HG03432 (cell line): ENCODE measurements at regions not wholly inside any gene's neighbourhood (a gene's known extent, or its start where the extent isn't known, plus 50 kb on each side); places are given as distances from the start of the nearest gene placed in this dataset.
"Not testable (repeated sequence)": the region's sequence is repeated elsewhere in the genome, so short reads cannot be mapped to it uniquely, and the experiment has no call there.

Experiments used
- ATAC-seq: cut with Tn5 transposase; IDR thresholded peaks from one replicate; pipeline ENCODE4 v1.9.1; 2021; ENCODE audit warnings: mild to moderate bottlenecking, moderate library complexity; ENCODE audit not compliant: unreplicated experiment

DNA sequence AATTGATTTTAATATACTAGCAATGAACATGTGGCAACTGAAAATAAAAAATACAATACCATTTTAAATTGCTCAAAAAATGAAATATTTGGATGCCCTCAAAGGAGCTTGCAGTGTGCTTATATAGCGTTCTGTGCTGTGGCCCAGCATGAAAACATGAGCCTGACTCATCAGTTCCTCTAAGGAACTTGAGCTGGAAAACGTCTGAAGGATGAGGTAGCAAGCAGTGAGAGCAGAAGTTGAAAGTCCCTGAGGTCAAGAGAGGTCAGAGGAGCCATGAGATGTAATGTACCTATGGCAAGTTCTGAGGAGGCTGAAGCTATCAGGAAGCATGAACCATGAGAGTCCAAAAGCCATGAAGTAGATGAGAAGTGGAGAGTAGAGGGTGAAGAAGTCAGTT lies 59.7 kb downstream of the HMGB3 start:
- no peak for ATAC-seq

DNA sequence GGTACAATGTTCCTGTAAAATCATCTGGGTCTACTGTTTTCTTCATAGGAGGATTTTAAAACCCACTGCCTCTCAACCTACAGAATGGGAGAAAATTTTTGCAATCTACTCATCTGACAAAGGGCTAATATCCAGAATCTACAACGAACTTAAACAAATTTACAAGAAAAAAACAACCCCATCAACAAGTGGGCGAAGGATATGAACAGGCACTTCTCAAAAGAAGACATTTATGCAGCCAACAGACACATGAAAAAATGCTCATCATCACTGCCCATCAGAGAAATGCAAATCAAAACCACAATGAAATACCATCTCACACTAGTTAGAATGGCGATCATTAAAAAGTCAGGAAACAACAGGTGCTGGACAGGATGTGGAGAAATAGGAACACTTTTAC lies 83.2 kb downstream of the HMGB3 start:
- ATAC-seq = not testable (repeated sequence)

- no peak for ATAC-seq
Measured at GRCh38 chrX:151073767-151074166, 90.6 kb downstream of the HMGB3 start.

DNA sequence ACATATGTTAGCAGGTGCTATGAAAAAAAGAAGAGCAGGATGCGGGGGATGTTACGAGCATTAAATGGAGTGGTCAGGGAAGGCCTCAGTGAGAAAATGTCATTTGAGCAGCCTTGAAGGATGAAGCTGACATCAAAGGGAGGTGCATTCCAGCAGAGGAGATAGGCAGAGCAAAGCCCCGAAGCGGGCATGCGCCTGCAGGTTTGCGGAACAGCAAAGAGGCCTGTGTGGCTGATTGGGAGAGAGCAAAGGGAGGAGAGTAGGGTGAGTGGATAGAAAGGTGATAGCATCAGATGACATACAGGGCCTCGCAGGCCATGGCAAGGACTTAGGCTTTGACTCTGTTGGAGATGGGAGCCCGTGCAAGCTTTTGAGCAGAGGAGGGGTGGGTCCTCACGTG lies 95.4 kb upstream of the GPR50 start:
- no peak for ATAC-seq

GRCh38 chrX:151082077-151082948 lies 94.1 kb upstream of the GPR50 start:
- peak; percentile 97 for ATAC-seq

- ATAC-seq = no peak
Measured at GRCh38 chrX:151084454-151084853, 91.9 kb upstream of the GPR50 start.

- no peak for ATAC-seq
Measured at GRCh38 chrX:151085207-151085606, 91.2 kb upstream of the GPR50 start.

- ATAC-seq = no peak
Measured at GRCh38 chrX:151088221-151088620, 88.2 kb upstream of the GPR50 start.

- no peak for ATAC-seq
Measured at GRCh38 chrX:151099001-151099400, 77.4 kb upstream of the GPR50 start.

GRCh38 chrX:151100799-151101198 lies 75.6 kb upstream of the GPR50 start:
- no peak for ATAC-seq

GRCh38 chrX:151113200-151113599 lies 63.2 kb upstream of the GPR50 start:
- not testable (repeated sequence) for ATAC-seq
